ENCODE measurements at regions not wholly inside any gene's neighbourhood (a gene's known extent, or its start where the extent isn't known, plus 50 kb on each side); places are given as distances from the start of the nearest gene placed in this dataset.

- Histone ChIP-seq H2AFZ (ENCODE audit: low read depth, low read length, severe bottlenecking) (no peak overlapping the region), H3F3A (ENCODE audit: insufficient read depth) (no peaks in the 10 kb centered on the region), H3K27ac (ENCODE audit: low read depth, low read length) (no peak overlapping the region), H4K20me1 (ENCODE audit: low read depth, low read length) (no peaks in the 10 kb centered on the region), H3K79me2 (ENCODE audit: insufficient read depth, low read length) (no peaks in the 10 kb centered on the region), H3K4me3 (ENCODE audit: insufficient read depth, low read length, poor library complexity, severe bottlenecking) (no peak overlapping the region), H3K9me3 (ENCODE audit: insufficient read depth, low read length) (no peaks in the 10 kb centered on the region), H3K9ac (ENCODE audit: low read length) (no peak overlapping the region), H3K9me2 (replicated peaks; ENCODE audit: insufficient read depth, low read length) (no peaks in the 10 kb centered on the region), H3K4me2 (ENCODE audit: low read depth, low read length, poor library complexity, severe bottlenecking) (no peak overlapping the region), H3K36me3 (ENCODE audit: low read length) (no peaks in the 10 kb centered on the region), H3K27me3 (ENCODE audit: low read length) (no peaks in the 10 kb centered on the region)
- TF ChIP-seq EZH2phosphoT487 (conservative IDR thresholded peaks at IDR 0.05; ENCODE audit: low read length) (no peak), CTCF (IDR thresholded peaks at IDR 0.05; ENCODE audit: insufficient read depth, low read length, poor library complexity, severe bottlenecking) (no peak)
Observed at GRCh38 chrX:102859550-102859871, 77.6 kb upstream of the RAB40AL start.

DNA sequence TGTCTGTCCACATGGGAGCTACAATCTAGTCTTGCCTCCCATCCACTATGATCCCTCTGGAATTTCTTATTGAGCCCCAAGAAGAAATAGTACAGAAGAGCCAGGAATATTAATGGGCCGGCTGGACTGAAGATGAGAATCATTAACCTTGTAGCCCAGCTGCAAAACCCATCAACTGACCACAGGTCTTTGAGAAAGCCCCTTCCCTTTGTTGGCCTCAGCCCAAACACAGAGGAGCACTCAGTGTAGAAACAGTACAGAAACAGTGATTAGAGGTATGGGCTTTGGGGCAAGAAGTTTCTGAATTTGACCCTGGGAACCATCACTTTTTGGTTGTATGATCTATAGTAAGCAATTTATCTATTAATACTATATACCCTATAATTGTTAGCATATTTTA, 76.8 kb upstream of the RAB40AL start:
- no peaks in the 10 kb centered on the region for H3K27me3 ChIP-seq (ENCODE audit: low read length)
- H2AFZ ChIP-seq (ENCODE audit: low read depth, low read length, severe bottlenecking) = no peak overlapping the region
- no peak overlapping the region for H3K27ac ChIP-seq (ENCODE audit: low read depth, low read length)
- H4K20me1 ChIP-seq (ENCODE audit: low read depth, low read length) = no peaks in the 10 kb centered on the region
- no peaks in the 10 kb centered on the region for H3F3A ChIP-seq (ENCODE audit: insufficient read depth)
- no peak overlapping the region for H3K4me2 ChIP-seq (ENCODE audit: low read depth, low read length, poor library complexity, severe bottlenecking)
- H3K79me2 ChIP-seq (ENCODE audit: insufficient read depth, low read length) = no peaks in the 10 kb centered on the region
- H3K9ac ChIP-seq (ENCODE audit: low read length) = no peak overlapping the region
- TF ChIP-seq EZH2phosphoT487 (conservative IDR thresholded peaks at IDR 0.05; ENCODE audit: low read length) (no peak), CTCF (IDR thresholded peaks at IDR 0.05; ENCODE audit: insufficient read depth, low read length, poor library complexity, severe bottlenecking) (no peak)
- no peaks in the 10 kb centered on the region for H3K36me3 ChIP-seq (ENCODE audit: low read length)
- H3K9me2 ChIP-seq (replicated peaks; ENCODE audit: insufficient read depth, low read length) = no peaks in the 10 kb centered on the region
- no peak overlapping the region for H3K4me3 ChIP-seq (ENCODE audit: insufficient read depth, low read length, poor library complexity, severe bottlenecking)
- no peaks in the 10 kb centered on the region for H3K9me3 ChIP-seq (ENCODE audit: insufficient read depth, low read length)

DNA sequence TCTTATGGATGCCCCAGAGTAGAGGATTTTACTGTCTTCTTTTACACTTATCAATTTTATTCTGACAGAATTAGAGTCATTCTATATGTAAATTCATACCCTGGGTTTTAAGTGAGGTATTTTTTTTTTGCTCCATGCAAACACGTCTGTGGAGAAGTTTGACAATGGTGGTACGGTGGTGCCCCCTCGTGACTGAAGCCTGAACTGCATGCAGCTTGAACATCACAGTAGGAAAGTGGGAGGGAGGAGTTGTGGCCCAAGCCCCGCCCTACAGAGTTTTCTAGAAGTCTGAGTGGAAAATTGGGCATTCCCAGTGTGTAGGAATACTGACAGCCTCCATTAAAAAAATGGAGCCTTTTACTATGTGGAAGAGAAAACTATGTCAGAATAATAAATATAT, 73.3 kb upstream of the RAB40AL start:
- Histone ChIP-seq H3K27me3 (ENCODE audit: low read length) (no peaks in the 10 kb centered on the region), H3F3A (ENCODE audit: insufficient read depth) (no peaks in the 10 kb centered on the region), H3K9me3 (ENCODE audit: insufficient read depth, low read length) (no peaks in the 10 kb centered on the region), H3K4me2 (ENCODE audit: low read depth, low read length, poor library complexity, severe bottlenecking) (no peak overlapping the region), H3K9ac (ENCODE audit: low read length) (no peak overlapping the region), H2AFZ (ENCODE audit: low read depth, low read length, severe bottlenecking) (no peak overlapping the region), H3K4me3 (ENCODE audit: insufficient read depth, low read length, poor library complexity, severe bottlenecking) (no peak overlapping the region), H3K27ac (ENCODE audit: low read depth, low read length) (no peak overlapping the region), H3K79me2 (ENCODE audit: insufficient read depth, low read length) (no peaks in the 10 kb centered on the region), H4K20me1 (ENCODE audit: low read depth, low read length) (no peaks in the 10 kb centered on the region), H3K9me2 (replicated peaks; ENCODE audit: insufficient read depth, low read length) (no peaks in the 10 kb centered on the region), H3K36me3 (ENCODE audit: low read length) (no peaks in the 10 kb centered on the region)
- TF ChIP-seq EZH2phosphoT487 (conservative IDR thresholded peaks at IDR 0.05; ENCODE audit: low read length) = no peak
- peak; percentile 72 for TF ChIP-seq CTCF (IDR thresholded peaks at IDR 0.05; ENCODE audit: insufficient read depth, low read length, poor library complexity, severe bottlenecking)
